GM03348 (cell line): ENCODE measurements at regions not wholly inside any gene's neighbourhood (a gene's known extent, or its start where the extent isn't known, plus 50 kb on each side); places are given as distances from the start of the nearest gene placed in this dataset.
A peak's percentile ranks its signal among the peaks of the same experiment; 100 is the strongest.
"Not testable (repeated sequence)": the region's sequence is repeated elsewhere in the genome, so short reads cannot be mapped to it uniquely, and the experiment has no call there.

Experiments used
- DNase-seq: peaks from one replicate; pipeline ENCODE4 v3.0.0; 2012; ENCODE audit warnings: low spot score

DNA sequence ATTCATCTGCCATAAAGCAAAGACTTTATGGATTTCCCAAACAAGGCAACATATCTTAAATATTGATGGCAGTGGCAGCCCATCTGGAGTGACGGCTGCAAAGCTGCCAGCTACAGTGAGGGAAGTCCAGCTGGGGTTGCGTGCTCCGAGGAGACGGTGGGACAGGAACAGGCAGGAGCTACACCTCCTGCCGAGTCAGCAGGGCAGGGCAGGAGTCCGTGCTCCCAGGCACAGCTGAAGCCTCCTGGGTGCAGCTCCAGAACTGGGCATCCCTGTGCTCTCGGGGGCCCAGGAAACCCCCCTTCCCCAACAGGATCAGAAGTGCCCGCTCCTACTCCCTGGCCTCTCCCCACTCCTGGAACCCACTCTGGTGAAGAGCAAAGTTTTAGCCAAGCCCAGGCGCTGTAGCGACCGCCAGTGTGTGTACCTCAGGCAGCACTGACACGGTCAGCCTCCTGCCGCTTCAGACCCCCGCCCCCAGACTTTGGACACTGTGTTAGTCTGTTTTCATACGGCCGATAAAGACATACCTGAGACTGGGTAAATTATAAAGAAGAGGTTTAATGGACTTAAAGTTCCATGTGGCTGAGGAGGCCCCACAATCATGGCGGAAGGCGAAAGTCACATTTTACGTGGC, 556.4 kb upstream of the CCDC54 start:
- DNase-seq = no peak

DNA sequence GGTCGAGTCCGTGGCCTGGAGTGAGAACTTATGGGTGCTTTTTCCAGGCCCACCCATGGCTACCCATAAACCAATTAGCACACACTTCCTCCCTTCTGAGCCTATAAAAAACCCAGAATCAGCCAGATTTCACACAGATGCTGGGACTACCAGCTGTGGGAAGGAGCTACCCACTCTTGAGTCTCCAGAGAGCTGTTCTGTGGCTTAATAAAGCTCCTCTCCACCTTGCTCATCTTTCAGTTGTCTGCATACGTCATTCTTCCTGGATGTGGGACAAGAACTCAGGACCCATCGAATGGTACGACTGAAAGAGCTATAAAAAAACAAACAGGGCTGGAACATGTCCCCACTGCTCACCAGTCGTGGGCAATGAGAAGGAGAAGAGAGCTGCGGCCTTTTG, 555.4 kb upstream of the CCDC54 start:
- DNase-seq = no peak

DNA sequence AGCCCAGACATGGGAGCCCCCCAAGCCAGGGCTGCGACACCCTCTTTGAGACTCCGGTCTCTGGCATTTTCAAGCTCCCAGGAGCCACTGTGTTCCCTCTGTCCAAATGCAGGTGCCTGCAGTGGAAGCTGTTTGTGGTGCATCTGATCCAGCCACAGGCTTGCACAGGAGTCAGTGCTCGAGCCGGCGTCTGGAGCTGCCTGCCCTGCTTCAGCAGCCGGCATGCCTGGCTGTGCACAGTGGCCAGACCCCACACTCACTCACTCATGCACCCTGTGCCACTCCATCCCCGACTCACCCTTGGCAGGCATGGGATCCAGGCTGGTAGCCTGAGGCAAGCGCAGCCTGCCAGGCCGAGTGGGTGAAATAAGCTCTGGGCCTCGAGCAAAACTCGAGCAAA, 555.0 kb upstream of the CCDC54 start:
- no peak for DNase-seq

DNA sequence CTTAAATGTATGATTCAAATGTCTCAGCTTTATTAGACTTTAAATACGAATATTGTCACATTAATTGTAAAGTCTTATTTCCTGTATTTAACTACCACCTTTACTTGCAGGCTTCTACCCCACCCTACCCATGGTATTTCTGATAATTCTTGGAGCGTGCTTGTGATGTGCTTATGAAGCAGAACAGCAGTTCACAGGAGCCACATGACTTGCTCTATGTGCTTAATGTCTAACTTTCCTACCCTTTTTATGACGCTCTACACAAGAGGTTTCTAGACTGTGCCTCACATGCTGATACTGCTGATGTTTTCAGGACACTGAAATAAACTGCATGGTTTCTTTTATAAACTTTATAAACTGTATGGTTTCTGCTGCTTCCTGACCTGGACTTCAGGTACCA, 553.5 kb upstream of the CCDC54 start:
- DNase-seq = no peak

DNA sequence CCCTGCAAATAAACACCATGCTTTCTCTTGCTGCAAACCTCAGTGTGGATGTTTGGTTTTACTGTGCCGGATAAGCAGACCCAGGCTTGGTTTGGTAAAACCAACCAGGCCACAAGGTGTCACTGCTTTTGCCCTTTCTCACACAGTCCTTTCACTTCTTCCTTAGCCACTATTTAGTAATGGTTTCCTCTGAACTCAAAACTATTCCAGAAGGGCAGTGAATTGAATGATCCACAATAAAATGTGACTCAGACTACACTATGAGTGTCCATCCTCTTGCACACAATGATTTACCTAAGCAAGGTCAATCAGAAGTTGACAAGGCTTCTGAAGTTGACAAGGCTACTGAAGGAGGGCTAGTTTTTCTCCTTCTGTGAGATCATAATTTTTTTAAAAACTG, 552.4 kb upstream of the CCDC54 start:
- DNase-seq = no peak

DNA sequence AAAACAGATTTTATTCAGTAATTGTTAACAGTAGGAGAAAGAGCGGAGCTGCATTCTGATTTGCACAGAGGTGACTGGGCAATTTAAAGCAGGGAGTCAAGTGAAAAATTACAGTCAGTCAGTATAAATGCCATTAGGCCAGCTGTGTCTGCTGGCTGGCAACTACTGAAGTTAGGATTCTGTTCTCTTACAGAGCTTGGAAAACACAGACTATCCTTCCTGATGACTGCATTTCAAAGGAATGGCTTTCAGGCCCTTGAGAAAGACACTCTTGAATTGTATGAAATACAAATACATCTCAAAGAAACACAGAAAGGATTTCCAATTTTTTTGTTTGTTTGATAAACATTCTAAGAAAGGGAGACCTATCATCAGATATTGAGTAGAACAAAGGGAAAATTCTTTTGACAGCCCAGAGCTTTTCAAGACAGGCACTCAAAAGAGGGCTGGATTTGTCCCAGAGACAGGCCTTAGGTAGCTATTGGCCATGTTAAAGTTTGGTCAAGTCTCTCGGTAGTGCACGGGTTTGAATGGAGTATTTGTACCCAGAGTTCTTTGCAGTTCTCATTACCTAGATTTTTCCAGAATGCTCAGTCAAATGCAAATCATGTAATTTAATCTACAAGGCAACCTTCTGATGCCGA, 551.2 kb upstream of the CCDC54 start:
- DNase-seq = peak; percentile 58

DNA sequence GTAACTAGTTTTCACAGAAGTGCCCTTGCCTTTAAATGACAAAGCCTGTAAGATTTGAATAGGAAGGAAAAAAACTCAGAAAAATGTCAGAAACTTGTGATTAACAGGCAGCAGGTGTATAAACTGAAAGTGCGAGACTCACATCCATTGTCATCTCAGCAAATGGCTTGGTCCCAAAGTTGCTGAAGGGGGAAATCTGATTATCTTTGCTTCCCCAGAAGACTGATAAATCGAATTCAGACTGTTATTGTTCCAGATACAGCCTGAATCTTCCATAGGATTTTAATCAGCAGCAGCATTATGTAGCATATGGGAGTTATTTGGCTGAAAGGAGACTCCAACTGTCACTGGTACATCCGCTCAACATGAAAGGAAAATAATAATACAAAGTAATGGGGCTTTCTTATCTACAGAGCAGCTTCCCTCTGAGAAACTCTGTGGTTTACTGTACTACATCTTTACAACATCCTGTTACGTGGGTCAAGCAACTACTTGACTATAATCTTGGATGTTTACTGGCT, 550.4 kb upstream of the CCDC54 start:
- DNase-seq = no peak

DNA sequence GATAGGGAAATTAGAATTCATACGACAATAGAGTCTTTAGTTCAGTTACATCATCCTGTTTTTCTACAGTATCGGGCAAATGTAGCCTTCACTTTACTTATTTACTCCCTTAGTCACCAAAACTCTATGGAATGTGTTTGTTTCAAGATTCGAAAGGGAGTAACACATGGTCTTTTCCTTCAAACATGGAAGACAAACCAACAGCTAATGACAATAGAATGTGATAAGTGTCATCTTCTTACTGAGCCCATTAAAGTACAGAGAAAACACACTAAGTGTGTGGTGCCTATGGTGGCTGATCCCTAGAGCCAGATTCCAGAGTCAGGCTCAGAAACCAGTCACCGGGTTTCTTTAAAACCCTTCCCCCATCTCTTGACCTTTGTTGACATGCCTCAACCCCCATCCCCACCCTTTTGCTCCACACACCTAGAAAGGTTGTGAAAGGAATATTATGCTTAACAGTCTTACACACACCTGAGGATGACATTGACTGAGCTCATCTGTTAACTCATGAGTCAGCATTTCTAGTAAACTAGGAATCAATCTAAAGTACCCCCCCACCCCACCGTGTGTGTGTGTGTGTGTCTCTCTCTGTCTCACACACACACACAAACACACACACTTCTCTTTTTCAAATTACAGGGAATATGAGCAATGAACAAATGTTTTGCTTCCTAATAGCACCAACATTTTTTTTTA, 549.6 kb upstream of the CCDC54 start:
- DNase-seq = no peak

DNA sequence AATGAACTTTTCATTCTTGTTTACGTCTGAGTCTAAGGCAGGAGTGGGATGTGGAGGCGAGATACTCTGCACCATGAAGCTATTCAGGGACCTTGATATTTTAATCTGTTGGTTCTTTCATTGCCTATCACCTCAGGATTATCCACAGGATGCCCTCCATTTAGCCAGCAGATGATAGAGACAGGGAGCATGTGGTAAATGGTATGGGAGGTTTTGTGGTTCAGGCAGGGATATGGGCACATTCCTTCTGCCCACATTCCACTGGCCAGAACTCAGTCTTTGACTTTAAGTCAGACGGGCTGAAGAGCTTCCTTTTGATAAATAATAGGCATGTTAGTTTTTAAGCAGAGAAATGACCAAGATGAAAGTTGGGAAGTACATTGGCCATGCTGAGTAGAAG, 548.0 kb upstream of the CCDC54 start:
- DNase-seq = peak; percentile 16

DNA sequence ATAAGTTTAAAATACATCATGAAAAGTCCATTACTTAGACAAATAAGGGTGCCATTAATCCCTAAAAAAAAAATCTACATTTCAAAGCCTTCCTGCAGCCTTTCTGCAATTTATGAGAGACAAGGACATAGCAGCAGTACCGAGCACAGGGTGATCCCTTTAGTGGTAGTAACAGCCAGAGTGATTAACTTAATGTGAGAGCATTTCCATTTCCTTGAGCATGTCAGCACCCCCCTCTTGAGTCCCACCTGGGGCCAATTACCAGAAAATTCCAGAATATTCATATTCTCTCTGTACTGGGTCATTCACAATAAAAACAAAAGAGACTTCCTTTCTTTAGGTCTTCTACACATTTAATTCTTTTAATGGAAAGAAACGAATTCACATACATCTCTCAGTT, 546.9 kb upstream of the CCDC54 start:
- no peak for DNase-seq

DNA sequence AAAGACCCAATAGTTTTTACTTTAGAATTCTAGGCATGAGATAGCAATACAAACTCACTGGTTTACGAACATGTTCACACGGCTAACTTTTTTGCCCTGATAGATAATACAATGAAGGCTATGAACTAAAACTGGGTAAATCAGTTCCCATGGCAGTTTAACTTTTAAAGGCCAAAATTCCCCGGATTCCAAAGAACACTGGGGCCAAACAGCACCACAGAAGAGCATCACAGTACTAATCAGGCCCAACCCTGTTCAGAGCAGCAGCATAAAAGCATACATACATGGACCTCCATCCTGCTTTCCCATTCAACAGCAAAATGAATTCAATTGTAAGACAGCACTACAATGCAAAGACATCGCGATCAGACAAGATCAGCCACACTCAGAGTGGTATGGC, 540.3 kb upstream of the CCDC54 start:
- no peak for DNase-seq

DNA sequence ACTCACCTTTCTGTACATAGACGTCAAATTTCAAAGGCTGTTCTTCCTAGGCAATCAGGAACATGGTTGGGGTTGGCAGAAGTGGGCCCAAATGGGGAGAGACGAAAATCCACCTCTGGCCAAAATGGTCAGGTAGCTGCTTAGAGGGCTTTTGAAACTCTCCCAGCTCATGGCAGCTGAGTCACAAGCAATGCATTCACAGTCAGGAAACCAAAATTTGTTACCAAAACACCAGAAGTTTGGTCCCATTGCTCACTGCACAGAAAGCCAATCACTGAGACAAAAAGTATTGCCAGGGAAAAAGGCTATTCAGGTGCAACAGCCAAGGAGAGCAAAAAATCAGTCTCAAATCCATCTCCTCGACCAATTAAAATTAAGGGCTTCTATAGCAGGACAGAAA, 539.6 kb upstream of the CCDC54 start:
- DNase-seq = no peak

DNA sequence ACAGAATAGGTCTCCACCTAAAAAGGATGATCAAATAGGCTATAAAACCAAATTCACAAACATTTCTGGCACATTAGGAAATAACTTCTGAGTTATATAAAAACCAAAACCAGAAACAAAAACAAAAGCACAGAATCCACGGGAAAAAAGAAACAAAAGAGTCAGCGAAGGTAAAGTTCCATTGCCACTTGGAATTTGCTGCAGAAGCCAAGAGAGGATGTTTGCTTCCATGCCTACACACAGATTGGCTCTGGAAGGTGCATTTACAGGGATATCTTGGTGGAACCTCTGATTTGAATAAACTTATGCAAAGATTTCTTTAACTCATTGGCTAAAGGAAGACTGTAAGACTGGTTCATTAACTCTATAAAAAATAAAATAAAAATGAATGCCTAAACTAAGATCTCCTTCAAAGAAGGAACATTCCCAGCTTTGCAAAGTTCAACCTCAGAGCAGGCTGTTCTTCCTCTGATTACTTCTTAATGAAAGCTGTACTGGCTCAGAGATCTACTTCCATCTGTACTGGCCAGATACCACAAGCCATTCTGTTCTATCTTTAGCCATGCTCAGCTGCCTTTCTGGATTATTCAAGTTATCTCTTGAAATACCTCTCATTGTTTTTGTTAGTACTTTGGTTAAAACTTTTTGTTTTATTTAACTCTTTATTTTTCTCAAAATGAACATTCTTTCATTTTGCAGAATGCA, 537.5 kb upstream of the CCDC54 start:
- DNase-seq = peak; percentile 20

DNA sequence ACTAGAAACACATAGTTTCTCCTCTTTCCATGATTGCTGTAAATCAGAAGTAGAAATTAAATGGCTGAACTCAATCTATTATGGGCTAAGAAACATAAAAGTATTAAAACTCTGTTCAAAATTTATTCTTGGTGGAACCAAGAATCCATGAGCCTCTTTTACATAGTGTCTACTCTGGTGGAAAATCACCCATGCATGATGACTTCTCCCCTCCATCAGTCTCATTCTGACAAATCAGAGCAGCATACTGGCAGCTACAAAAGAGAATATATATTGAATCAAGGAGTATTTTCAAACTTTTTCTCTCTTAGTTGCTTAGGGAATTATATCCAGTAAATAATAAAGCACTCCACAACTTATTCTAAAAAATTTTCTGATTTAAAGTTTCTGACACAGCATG, 536.9 kb upstream of the CCDC54 start:
- DNase-seq = no peak

DNA sequence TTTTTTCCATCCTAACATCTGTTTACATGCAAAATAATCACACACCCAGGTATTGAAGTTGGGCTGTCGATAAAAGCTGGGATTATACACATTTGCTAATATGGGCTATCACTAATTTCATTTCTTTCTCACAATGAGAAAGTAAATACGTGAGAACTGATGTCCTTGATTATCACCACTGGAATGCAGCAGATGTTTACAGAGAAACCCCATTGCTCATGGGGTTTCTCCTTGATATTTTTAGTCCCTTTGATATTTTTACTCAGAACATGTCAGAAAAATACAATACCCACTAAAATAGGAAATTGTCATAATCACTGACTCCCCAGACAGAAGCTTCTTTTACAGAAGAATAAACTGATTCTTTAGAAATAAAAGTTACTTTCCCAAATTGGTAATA, 535.1 kb upstream of the CCDC54 start:
- DNase-seq = no peak

DNA sequence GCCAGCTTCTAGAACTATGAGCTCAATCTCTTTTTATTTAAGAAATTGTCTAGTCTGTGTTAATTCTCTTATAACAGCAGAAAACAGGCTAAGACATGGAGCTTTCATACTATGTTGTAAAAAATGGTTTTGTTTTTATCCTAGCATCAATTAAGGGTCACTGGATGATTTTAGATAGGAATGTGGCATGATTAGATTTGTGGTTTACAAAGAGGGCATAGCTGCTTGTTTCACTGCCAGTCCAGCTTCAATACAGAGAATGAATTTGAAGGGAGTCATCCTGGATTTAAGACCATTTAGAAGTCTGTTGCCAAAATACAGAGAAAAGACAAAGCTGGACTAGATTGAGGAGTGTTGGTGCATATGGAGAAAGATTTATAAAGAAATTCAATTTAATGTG, 532.6 kb upstream of the CCDC54 start:
- DNase-seq = no peak

DNA sequence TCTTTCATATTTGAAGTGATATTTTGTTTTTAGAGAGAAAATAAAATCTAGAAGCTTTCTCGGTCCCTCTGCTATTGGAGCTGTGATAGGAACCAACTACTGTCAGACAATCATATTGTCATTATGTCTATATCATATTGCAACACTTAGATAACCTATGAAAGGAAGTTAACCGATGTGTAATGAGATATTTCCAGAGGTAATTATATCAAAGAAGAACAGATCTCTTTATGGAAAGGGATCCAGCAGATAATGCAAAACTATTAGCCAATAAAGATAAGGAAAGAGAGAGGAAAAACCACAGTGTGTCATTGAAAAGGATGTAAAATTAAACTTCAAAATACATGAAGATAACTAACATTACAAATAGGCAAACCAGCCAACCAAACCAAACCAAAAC, 529.1 kb upstream of the CCDC54 start:
- DNase-seq = no peak

DNA sequence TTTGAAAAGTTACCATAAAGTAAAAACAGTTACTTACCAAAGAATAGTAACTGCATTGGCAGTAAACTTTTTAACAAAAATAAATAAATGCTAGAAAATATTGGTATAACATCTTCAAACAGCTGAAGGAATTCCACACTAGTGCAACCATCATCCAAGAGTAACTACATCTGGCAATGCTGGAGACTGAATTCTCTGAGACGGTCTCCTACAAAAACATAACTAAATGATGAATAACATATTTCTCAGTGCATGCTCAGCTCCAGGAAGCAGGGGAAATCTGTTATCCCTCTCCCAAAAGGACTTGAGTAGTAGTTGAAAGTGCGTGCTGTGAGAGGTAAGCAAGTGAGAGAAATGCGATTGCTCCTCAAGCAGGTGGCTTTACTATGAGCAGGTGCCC, 526.8 kb upstream of the CCDC54 start:
- DNase-seq = peak; percentile 64

DNA sequence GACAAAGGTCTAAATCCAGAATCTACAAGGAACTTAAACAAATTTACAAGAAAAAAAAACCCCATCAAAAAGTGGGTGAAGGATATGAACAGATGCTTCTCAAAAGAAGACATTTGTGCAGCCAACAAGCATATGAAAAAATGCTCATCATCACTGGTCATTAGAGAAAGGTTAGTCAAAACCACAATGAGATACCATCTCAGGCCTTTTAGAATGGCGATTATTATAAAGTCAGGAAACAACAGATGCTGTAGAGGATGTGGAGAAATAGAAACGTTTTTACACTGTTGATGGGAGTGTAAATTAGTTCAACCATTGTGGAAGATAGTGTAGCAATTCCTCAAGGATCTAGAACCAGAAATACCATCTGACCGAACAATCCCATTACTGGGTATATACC, 518.9 kb upstream of the CCDC54 start:
- not testable (repeated sequence) for DNase-seq

DNA sequence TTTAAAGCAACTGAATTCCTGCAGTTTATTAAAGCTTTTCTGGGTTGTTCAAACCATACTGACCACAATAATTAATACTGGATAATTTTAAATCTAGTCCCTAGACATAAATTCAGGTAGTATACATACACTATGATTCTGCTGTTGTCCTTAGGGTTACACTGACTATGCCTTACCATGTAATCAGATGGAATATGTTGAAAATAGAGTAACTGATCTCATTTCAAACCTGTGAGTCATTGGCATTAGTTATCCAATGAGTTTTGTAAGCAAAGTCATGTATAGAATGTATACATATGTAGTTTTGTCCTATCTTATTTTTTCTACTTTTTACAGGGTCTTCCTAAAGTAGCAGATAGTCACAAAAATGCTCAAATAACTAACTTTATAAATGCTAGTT, 517.1 kb upstream of the CCDC54 start:
- DNase-seq = no peak

DNA sequence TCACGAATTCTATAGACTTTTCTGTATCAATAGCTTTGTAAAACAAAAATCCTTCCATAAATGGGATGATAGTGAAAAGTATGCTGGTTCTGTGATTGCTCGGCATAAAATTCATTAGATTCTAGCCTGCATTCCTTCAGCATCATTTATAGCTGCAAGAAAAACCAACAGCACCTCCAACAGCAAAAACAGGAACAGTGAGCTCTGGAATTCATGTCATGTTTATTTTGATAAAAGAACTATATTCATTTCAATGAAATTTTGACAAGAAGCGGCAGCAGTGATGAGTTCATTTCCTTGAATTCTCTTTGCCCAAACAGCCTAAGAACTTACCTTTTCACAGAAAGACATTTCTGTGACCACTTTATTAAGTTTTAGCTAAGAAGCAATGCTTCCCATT, 515.2 kb upstream of the CCDC54 start:
- peak; percentile 30 for DNase-seq

DNA sequence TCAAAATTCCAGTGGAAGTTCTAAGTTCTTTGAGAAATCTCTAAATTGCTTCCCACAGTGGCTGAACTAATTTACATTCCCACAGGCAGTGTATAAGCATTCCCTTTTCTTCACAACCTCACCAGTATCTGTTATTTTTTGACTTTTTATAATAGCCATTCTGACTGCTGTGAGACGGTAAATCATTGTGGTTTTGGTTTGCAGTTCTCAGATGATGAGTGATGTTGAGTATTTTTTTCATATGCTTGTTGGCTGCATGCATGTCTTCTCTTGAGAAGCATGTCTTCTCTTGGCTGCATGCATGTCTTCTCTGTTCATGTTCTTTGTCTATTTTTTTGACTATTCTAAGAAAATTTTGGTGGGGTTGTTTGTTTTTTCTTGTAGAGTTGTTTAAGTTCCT, 499.6 kb upstream of the CCDC54 start:
- DNase-seq = no peak

DNA sequence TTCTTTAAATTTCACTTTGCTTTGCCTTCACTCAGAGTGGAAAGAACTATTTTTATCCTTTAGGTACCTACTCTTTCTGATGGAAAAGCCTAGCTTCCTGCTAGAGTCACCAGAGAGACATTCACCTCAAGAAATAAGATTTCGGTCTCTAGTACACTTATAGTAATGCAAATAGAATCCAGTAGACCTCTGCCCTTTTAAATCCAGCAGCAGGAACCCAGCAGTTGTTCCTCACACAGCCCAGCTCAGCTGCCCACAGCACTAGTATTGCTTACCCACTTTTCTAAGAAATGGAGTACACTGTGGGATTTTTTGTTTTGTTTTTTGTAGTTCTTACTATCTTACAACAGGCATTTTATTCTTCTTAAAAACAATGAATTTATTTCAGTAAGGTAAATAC, 497.0 kb upstream of the CCDC54 start:
- no peak for DNase-seq
